LNCaP clone FGC (cell line): ENCODE measurements at regions not wholly inside any gene's neighbourhood (a gene's known extent, or its start where the extent isn't known, plus 50 kb on each side); places are given as distances from the start of the nearest gene placed in this dataset.
A peak's percentile ranks its signal among the peaks of the same experiment; 100 is the strongest.

Experiments
- DNase-seq: peaks from one replicate; pipeline ENCODE4 v3.0.0-alpha.2; 2011; ENCODE audit warnings: low read depth
- H3K4me3 ChIP-seq: 2 replicates; pipeline ENCODE4 v1.5.1; 2011; ENCODE audit warnings: mild to moderate bottlenecking, low read depth, low read length, control low read depth
- TF ChIP-seq, protein P1 (sequence below): IDR thresholded peaks from 2 replicates; pipeline ENCODE4 v1.5.1; 2012; ENCODE audit warnings: mild to moderate bottlenecking; ENCODE audit not compliant: control insufficient read depth, insufficient read depth; ENCODE audit errors: extremely low read depth

DNA sequence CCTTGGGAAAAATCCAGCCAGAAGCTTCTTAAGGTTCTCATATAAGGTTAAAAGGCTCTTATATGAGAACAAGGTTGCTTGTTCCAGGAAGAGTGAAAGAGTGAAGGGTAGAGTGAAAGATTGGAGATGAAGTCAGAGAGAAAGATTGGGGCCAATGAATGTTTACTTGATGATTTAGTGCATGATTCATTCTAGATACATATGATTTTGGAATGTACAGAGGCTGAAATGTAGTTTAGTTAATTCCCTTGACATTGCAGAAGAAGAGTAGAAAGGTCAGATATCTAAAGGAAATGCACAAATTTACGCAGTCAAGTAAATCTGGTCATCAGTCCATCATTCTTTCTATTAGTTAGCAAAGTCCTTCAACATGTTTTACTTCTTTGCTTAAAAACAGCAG lies 619.8 kb upstream of the ZNF717 start:
- no peak for DNase-seq
- TF ChIP-seq, protein P1, sequence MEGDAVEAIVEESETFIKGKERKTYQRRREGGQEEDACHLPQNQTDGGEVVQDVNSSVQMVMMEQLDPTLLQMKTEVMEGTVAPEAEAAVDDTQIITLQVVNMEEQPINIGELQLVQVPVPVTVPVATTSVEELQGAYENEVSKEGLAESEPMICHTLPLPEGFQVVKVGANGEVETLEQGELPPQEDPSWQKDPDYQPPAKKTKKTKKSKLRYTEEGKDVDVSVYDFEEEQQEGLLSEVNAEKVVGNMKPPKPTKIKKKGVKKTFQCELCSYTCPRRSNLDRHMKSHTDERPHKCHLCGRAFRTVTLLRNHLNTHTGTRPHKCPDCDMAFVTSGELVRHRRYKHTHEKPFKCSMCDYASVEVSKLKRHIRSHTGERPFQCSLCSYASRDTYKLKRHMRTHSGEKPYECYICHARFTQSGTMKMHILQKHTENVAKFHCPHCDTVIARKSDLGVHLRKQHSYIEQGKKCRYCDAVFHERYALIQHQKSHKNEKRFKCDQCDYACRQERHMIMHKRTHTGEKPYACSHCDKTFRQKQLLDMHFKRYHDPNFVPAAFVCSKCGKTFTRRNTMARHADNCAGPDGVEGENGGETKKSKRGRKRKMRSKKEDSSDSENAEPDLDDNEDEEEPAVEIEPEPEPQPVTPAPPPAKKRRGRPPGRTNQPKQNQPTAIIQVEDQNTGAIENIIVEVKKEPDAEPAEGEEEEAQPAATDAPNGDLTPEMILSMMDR = no peak
- no peak overlapping the region for H3K4me3 ChIP-seq

DNA sequence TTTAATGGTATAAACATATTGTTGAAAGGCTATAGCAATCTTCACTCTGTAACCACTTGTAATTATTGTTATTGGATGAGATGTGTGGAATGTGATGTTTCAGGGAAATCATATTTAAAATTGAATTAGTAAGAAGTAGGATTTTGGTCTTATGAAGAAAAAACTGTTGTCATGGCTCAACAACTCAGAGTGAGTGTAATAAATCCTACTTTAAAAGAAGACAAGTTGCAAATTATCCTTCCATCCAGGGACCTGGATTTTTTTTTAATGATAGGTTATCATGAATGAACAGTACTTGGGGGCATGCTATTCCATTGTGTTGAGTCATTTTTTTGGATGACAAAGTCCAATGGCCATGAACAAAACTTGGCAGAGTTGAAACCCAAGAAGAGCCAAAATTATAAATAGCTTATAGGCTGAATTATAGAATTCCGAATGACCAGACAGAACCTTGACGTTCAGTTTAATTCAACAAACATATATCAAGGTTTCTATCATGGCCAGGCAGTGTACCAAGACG lies 625.5 kb upstream of the ZNF717 start:
- no peak overlapping the region for H3K4me3 ChIP-seq
- TF ChIP-seq, protein P1 = no peak
- no peak for DNase-seq

DNA sequence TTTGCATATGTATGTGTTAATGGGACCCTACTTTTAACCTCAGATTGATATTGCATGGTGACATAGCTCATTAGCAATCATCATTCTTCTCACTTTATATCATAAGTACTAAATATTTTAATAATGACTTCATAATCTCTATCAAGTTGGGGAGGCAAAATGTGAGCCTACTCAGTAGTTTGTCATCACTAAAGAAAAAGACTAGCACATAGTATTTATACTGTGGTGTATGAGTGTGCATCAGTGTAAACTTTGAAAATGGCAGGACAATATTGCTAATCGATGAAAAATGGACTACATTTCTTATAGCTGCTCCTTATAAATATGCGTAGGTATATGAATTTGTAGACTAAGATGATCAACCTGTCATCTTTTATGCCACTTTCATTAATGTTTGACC lies 624.5 kb upstream of the ROBO2 start:
- H3K4me3 ChIP-seq = no peak overlapping the region
- no peak for DNase-seq
- TF ChIP-seq, protein P1 = no peak

DNA sequence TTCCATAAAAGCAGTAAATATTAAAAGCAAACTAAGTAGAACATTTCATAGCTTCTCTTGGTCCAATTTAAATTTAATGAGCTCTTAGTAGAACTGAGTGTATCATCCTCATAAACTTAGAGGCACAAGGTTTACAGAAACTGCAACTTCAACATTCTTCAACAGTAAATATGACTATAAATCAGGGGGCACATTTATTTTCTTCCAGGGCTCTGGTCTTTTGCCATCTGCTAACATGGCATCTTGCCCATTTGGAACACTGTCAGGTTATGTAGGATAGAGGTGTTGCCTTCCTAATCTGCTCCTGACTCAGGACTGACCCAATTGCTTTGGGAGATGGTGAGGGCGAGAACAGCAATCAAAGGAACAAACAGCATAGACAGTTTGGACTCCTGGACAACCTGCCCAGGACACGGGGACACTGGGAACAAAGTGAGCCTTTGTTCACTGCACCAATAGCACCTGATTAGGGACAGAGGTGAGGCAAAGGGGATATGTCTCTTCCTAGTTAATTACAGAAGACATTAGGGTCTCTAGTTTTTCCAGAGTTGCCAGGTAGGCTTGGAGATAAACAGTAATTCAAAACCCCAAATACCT lies 610.2 kb upstream of the ROBO2 start:
- peak; percentile 87 for DNase-seq
- TF ChIP-seq, protein P1 = no peak
- H3K4me3 ChIP-seq = no peak overlapping the region

DNA sequence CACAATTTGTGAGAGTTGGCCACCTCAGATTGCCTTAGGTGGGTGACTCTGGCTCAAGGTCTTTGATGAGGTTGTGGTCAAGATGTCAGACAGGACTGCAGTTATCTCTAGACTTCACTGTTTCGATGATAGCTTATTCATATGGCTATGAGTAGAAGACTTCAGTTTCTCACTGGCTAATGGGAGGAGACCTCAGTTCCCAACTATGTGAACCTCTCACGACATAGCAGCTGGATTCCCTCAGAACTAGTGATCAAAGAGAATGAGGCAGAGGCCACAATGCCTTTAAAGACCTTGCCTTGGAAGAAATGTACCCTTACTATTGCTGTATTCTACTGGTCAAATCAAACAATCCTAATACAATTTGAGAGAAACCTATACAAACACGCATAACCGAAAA lies 607.5 kb upstream of the ROBO2 start:
- TF ChIP-seq, protein P1 = no peak
- no peak for DNase-seq
- no peak overlapping the region for H3K4me3 ChIP-seq

DNA sequence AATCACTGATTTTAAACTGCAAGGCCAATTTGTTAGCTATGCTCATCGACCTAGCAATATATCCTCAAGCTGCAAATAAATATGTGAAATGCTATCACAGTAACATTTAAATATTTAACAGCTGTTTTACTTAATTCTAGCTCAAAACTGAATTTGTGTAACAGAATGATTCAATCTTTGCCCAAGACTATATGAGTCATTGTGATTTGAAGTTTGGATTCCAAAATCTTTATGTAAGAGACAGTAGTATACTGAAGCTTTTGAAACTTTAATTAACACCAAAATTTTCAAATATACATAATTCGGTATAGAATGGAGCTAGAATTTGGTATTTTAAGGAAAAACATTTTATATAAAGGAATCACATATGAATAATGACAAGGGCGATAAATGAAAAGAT lies 603.0 kb upstream of the ROBO2 start:
- DNase-seq = no peak
- TF ChIP-seq, protein P1 = no peak
- H3K4me3 ChIP-seq = no peak overlapping the region

DNA sequence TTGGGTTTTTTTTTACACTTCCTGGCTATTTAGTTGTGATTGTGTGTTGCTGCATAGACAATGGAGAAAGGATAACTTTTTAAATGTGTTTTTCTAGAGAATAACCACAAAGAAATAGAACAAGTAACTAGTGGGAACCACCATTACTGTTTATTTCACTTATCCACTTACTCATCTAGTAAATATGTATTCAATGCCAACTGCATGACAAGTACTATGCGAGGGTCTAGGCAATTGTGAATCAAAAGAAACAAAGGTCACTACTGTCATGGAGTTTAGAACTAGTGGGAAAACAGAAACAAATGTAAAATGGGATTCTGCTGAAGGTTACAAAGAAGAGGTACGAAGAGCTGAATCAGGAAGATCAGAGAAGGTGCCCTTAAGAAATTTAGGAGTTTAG lies 600.9 kb upstream of the ROBO2 start:
- DNase-seq = no peak
- TF ChIP-seq, protein P1 = no peak
- no peak overlapping the region for H3K4me3 ChIP-seq
